ENCODE measurements at regions not wholly inside any gene's neighbourhood (a gene's known extent, or its start where the extent isn't known, plus 50 kb on each side); places are given as distances from the start of the nearest gene placed in this dataset.
"Not testable (repeated sequence)": the region's sequence is repeated elsewhere in the genome, so short reads cannot be mapped to it uniquely, and the experiment has no call there.

GRCh38 chrX:955168-955781 lies 257.2 kb downstream of the CRLF2 start:
- DNase-seq (ENCODE audit: low read depth in 2 of 2): not testable (repeated sequence)

- no peak for DNase-seq (ENCODE audit: low read depth in 2 of 2)
These were observed 258.5 kb downstream of the CRLF2 start for GRCh38 chrX:953879-954482.

DNA sequence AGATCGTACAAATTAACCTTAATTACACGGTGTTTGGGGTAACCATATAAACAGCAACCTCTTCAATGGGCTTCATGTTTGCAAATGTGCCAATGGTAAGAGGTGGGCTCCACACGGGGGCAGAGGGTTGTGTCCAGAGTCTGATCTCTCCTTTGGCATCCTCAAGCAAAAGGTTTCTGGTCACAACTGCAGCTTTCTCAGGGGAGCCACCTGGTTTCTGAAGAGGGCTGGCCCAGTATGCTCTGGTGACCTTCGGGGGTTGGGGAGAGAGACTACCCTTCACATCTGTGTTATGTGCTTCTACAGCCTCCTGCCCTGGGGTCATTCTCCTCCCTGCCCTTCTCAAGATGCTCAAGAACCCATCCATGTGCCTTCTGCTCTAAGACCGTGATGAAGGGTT lies 259.6 kb downstream of the CRLF2 start:
- DNase-seq (ENCODE audit: low read depth in 2 of 2): no peak

DNA sequence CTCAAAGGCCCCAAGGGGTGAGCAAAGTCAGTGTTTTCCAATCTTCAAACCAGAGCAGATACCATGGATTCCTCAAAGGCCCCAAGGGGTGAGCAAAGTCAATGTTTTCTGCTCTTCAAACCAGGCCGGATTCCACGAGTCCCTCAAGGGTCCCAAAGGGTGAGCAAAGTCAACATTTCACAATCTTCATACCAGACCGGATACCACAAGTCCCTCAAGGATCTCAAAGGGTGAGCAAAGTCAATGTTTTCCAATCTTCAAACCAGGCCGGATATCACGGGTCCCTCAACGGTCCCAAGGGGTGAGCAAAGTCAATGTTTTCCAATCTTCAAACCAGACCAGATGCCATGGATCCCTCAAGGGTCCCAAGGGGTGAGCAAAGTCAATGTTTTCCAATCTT lies 265.2 kb downstream of the CRLF2 start:
- not testable (repeated sequence) for DNase-seq (ENCODE audit: low read depth in 2 of 2)

DNA sequence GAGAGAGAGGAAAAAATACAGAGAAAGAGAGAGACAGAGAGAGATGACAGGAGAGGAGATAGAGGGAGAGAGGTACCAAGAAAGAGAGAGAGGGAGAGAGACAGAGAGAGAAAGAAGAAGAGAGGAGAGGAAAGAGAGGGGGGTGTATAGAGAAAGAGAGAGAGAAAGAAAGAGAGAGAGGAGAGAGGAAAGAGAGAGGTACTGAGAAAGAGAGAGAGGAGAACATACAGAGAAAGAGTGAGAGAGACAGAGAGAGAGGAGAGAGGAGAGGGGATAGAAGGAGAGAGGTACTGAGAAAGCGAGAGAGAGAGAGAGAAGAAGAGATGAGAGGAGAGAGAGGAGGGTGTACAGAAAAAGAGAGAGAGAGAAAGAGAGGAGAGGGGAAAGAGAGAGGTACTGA lies 269.4 kb downstream of the CRLF2 start:
- DNase-seq (ENCODE audit: low read depth in 2 of 2): no peak

DNA sequence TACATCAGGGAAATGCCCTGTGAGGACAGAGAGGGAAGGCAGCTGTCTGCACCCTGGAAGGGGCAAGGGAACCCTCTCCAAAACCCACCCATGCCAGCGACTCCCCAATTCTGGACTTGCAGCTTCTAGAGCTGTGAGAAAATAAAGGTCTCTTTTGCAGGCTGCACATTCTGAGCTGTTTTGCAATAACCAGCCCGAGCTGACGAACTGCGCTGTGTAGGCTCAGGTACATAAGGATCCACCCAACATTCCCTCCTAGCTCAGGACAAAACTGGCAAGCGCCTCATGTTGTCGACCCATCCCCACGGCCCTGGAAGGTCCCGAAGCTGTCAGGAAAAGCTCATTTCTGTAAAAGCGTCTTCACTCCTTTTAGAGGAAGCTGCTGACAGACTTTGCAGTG lies 271.8 kb downstream of the CRLF2 start:
- no peak for DNase-seq (ENCODE audit: low read depth in 2 of 2)

DNA sequence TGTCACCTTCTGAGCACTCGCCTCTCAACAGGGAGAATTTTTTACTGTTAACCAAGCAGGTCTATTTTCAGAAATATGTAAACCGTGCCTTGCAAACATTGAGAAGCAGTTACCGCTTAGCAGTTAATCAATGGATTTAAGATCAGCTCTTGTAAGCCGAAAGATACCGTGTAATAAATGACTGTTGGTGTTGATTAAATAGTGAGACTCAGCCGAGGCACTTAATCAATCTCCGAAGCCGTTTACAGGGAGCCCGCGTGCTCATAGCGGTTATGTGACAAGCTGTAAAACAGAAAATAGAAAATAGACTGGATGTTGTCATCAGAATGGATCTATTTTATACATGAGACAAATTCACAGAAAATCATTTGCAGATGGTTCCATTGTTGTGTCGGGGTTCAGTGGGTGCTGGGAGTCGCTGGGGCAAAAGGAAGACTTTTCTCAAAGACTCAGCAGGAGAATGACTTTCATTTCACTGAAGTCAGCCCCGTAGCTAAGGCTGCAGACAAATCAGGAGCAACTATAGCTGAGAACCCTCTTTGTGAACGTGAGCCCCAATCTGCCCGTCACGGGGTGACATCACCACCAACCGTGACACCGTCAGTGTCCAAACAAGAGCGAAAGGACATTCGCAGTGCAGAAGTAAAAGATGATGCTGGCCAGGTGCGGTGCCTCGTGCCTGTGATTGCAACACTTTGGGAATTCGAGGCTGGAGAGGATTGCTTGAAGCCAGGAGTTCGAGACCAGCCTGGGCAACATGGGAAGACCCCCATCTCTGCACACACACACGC lies 275.3 kb downstream of the CRLF2 start:
- no peak for DNase-seq (ENCODE audit: low read depth in 2 of 2)

DNA sequence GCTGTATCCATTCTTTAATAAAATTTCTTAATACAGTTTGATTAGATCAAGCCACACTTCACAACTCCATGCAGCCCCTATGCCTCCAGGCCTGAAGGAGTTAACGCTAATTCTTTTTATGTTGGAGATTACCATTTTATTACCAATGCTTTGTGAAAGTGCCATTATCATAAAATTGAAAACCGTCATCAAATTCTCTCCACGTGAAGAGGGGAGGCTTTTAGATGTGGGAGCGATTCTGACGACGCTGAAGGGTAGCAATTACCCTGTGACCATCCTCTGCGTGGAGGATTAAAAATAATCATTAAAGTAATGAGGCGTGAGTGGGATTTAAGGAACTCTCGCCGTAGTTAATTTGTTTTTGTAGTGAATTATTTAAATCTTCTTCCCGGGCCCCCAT lies 278.8 kb downstream of the CRLF2 start:
- DNase-seq (ENCODE audit: low read depth in 2 of 2): no peak

GRCh38 chrX:928606-929005 lies 283.8 kb downstream of the CRLF2 start:
- no peak for DNase-seq (ENCODE audit: low read depth in 2 of 2)

- no peak for DNase-seq (ENCODE audit: low read depth in 2 of 2)
These were observed 285.5 kb downstream of the CRLF2 start for GRCh38 chrX:926991-927390.

DNA sequence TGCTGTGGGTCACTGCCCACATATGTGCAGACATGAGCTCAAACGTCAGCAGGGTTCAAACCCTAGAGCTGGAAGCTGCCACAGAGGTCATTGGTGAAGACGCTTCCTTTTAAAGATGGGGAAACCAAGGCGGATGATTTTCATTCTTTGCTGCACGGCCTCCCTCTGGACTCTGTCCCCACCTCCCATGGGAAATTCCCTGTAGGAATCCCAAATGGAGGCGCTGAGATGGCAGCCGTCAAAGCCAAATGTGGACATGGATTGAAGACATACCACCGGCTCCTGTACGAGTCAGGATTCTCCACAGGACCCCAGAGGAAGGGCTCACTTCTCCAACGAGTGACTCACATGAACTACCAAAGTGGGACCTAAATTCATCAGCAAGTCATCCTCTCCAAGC lies 286.4 kb downstream of the CRLF2 start:
- DNase-seq (ENCODE audit: low read depth in 2 of 2): no peak

- no peak for DNase-seq (ENCODE audit: low read depth in 2 of 2)
These were observed 286.8 kb downstream of the CRLF2 start for GRCh38 chrX:925652-926061.

DNA sequence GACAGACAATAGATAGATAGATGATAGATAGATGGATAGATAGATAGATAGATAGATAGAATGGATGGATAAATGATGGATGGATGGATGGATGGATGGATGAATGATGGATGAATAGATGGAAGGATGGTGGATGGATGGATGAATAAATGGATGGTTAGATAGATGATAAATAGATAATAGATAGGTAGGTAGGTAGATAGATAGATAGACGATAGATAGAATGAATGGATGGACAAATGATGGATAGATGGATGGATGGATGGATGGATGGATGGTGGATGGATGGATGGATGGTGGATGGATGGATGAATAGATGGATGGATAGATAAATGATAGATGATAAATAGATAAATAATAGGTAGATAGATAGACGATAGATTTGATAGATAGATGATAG lies 287.4 kb downstream of the CRLF2 start:
- no peak for DNase-seq (ENCODE audit: low read depth in 2 of 2)

- DNase-seq (ENCODE audit: low read depth in 2 of 2): no peak
These were observed 288.4 kb downstream of the CRLF2 start for GRCh38 chrX:924017-924416.

GRCh38 chrX:920234-920799 lies 289.7 kb downstream of the SHOX start:
- DNase-seq (ENCODE audit: low read depth in 2 of 2): no peak

- no peak for DNase-seq (ENCODE audit: low read depth in 2 of 2)
These were observed 285.6 kb downstream of the SHOX start for GRCh38 chrX:916230-916599.

- no peak for DNase-seq (ENCODE audit: low read depth in 2 of 2)
These were observed 285.0 kb downstream of the SHOX start for GRCh38 chrX:915427-916229.

GRCh38 chrX:914206-914605 lies 283.6 kb downstream of the SHOX start:
- DNase-seq (ENCODE audit: low read depth in 2 of 2): no peak

DNA sequence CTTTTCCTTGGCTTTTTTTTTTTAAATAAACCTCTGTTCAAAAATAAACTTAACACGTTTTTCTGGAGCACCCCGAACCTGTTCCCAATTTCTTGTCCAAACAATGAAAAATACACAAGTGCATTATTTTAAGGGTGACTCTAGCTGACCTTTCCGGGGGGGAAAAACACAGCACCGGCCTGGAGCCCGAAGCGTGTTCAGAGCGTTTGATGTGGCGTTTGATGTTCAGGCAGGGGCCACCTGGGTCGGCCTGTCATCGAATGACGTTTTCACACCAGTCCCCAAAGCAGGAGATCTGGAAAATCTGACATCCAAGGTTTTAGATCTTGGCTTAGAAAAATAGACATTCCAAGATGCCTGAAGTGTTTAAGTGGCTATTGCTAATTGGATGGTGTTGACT lies 282.1 kb downstream of the SHOX start:
- DNase-seq (ENCODE audit: low read depth in 2 of 2): no peak

DNA sequence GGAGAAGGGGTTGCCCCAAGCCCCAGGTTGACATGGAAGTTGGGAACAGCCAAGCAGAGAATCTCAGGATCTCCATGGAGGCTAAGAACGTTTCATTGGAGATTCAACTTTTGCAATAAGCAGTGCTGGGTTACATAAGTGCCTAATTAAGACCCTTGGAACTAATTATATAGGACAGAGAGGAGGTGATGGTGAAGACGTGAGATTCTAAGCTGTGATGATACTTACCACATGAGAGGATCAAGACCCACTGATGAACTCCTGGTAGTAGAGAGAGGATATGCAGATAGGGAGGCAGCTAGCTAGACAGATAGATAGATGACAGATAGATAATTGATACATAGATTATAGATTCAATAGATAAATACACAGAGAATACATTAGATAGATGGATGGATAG lies 278.5 kb downstream of the SHOX start:
- not testable (repeated sequence) for DNase-seq (ENCODE audit: low read depth in 2 of 2)

DNA sequence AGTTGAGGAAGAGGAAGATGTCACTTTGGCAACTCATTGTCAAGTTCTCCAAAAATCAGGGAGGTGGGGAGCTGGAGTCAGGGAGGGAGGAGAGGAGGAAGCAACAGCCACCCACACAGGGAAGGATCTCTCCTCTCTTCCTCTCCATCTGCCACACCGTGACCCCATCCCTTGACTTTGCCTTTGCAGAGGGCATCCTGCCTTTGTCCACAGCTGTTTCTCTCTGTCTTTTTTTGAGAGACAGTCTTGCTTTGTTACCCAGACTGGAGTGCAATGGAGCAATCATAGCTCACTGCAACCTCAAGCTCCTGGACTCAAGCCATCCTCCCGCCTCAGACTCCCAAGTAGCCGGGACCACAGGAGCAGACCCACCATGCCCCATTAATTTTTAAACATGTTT lies 276.0 kb downstream of the SHOX start:
- DNase-seq (ENCODE audit: low read depth in 2 of 2): no peak

Measured in stimulated activated CD8-positive, alpha-beta memory T cell treated with anti-CD3 and anti-CD28 coated beads, Interleukin-15, amount 100 ng/mL, for 48 hours (primary cell).